ENCODE measurements at regions not wholly inside any gene's neighbourhood (a gene's known extent, or its start where the extent isn't known, plus 50 kb on each side); places are given as distances from the start of the nearest gene placed in this dataset.
"Not testable (repeated sequence)": the region's sequence is repeated elsewhere in the genome, so short reads cannot be mapped to it uniquely, and the experiment has no call there.

DNA sequence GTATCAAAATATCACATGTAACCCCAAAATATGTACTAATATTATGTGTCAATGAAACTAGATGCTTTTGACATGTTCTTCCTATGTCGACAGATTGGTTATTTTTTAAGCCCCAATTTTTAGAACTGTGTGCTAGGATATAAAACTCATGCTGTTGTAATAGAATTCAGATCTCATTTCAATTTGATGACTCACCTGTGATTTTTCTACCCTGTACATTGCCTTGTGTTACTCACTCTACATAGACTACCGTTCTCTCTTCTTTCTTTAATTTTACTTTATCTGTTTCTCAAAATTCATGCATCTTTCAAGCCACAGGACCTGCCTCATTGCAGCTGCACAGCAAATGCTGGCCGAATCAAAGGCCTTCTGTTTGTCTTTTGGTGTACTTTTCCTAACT lies 284.5 kb downstream of the MAT2B start:
- DNase-seq (ENCODE audit: low spot score) = no peak

- no peak for DNase-seq (ENCODE audit: low spot score)
Observed at GRCh38 chr5:163790497-163790896, 285.1 kb downstream of the MAT2B start.

DNA sequence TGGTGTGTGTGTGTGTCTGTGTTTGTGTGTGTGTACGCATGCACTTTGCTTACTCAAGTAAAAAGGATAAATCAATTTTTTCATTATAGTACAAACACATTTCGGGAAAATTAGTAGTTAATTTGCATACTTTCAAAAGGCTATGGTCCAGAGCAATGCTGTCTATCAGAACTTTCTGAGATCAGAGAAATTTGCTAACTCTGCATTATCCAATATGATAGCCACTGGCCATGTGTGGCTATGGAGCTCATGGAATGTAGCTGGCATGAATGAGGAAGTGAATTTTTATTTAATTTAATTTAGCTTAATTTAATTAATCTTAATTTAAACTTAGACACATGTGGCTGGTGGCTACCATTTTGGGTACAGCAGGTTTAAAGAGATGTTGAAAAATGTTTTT lies 289.6 kb downstream of the MAT2B start:
- DNase-seq (ENCODE audit: low spot score) = no peak

GRCh38 chr5:163807781-163808180 lies 302.4 kb downstream of the MAT2B start:
- DNase-seq (ENCODE audit: low spot score) = no peak

- no peak for DNase-seq (ENCODE audit: low spot score)
Observed at GRCh38 chr5:163809473-163809872, 304.1 kb downstream of the MAT2B start.

GRCh38 chr5:163813900-163814299 lies 308.5 kb downstream of the MAT2B start:
- no peak for DNase-seq (ENCODE audit: low spot score)

DNA sequence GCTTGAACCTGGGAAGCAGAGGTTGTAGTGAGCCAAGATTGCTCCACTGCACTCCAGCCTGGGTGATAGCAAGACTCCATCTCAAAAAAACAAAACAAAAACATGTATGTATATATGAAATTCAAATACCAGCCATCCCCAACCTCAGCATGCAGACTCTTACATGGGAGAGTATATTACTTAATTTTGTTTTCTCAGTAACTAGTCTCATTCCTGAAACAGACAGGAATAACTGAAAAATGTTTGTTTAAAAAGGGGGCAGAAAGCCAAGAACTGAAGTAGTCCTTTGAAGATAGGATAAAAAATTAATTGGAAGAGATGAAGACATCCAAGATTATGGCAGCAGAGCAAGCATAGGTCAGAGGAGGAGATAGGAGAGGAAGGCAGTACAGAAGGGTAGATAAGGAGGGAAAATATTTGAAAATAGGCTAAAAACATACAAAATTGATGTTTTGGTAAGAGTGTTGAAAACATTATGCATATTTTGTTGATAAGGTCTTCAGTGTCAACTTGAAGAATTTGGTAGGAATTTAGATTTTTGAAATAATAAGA lies 309.9 kb downstream of the MAT2B start:
- no peak for DNase-seq (ENCODE audit: low spot score)

- DNase-seq (ENCODE audit: low spot score) = no peak
Observed at GRCh38 chr5:163821142-163821541, 315.7 kb downstream of the MAT2B start.

DNA sequence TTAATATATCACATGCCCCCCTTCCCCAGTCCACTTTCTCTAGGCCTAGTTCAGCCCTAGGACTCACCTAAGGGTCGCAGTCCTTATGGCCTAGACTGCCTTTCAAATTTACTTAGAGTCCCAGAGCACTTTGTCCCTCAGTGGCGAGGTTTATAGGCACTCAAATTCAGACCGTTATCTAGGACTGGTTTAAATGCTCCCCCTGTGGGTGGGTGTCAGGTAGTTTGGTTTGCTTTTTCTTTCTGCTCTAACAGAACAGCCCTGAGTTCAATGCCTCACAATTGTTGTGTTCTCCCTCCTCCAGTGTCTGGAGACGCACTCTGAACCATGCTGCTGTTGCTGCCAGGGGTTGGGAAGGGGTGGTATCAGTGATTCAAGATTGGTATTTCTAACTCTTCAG lies 317.1 kb downstream of the MAT2B start:
- no peak for DNase-seq (ENCODE audit: low spot score)

GRCh38 chr5:163825661-163826060 lies 320.2 kb downstream of the MAT2B start:
- no peak for DNase-seq (ENCODE audit: low spot score)

GRCh38 chr5:163826201-163826600 lies 320.8 kb downstream of the MAT2B start:
- no peak for DNase-seq (ENCODE audit: low spot score)

- DNase-seq (ENCODE audit: low spot score) = no peak
Observed at GRCh38 chr5:163832155-163832554, 326.7 kb downstream of the MAT2B start.

- no peak for DNase-seq (ENCODE audit: low spot score)
Observed at GRCh38 chr5:163838738-163839137, 333.3 kb downstream of the MAT2B start.

- DNase-seq (ENCODE audit: low spot score) = no peak
Observed at GRCh38 chr5:163846512-163846911, 341.1 kb downstream of the MAT2B start.

- DNase-seq (ENCODE audit: low spot score) = no peak
Observed at GRCh38 chr5:163855754-163856153, 350.3 kb downstream of the MAT2B start.

GRCh38 chr5:163861670-163862069 lies 356.3 kb downstream of the MAT2B start:
- no peak for DNase-seq (ENCODE audit: low spot score)

DNA sequence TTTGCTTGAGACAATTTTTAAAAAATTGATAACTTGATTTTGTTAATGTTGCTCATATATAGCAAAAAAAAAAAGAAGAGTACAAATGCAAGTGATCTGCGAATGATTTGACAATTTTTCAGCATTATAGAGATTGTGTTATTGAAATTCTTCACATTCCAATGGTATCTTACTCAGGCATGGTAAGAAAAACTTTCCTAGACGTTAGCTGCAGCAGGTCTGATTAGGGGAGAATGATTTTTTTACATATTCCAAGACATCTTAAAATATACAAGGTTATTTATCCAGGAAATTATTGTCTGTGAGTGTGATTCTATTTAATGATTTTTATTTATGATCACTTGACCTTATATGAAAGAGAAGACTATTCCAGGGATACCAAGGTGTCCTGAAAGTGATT lies 361.9 kb downstream of the MAT2B start:
- DNase-seq (ENCODE audit: low spot score) = no peak

- DNase-seq (ENCODE audit: low spot score) = no peak
Observed at GRCh38 chr5:163867738-163868137, 362.3 kb downstream of the MAT2B start.

DNA sequence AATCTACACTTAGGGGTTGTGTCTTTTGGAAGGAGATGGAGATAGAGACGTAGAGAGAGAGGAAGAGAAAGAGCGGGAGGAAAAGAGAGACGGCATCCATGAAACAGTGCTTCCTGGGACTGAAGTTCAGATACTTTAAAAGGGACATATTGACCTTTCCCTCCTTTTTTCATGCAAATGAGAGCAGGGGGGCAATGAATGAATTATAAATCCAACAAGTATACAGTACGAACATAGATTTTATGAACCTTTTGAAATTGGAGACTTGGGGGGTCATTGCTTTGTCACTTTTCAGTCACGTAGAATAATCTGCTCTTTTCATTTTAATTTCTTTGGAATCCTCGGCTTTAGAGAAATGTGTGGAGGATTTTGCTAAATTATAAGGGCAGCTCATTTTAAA lies 364.2 kb downstream of the MAT2B start:
- DNase-seq (ENCODE audit: low spot score) = no peak

DNA sequence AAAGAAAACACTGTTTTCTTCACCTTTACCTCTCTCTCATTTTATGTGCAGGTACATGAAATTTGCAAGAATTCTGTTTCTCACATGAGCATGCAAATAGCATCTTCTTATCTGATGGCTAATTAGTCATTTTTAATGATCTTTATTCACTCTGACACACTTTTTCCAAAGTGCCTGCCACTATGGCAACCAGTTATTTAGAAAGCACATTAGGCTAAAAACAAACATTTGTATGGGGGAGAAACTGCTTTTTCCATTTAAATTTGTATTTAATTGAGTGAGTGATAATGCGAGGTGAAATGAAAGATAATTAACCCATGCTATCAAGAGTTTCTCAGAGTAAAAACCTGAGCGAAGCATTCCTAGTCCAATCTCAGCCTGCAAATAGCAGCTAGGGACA lies 365.0 kb downstream of the MAT2B start:
- no peak for DNase-seq (ENCODE audit: low spot score)

DNA sequence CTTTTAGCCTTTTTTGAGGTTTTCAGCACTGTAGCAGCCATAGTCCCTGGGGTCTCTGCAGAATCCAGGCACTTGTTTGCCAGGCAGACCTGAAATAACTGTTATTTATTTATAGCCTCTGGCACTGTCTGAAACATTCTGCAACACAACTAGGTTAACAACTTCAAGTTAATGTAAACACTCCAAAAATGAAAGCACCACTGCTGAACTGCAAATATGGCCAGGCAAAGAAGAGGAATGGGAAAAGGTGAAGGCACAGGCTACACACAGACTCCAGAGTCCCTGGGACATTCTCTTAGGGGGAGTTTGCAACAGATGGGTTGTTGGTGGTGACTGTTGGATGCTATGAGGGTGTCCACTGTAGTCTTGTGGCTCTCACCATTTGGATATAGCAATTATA lies 369.0 kb downstream of the MAT2B start:
- DNase-seq (ENCODE audit: low spot score) = no peak

DNA sequence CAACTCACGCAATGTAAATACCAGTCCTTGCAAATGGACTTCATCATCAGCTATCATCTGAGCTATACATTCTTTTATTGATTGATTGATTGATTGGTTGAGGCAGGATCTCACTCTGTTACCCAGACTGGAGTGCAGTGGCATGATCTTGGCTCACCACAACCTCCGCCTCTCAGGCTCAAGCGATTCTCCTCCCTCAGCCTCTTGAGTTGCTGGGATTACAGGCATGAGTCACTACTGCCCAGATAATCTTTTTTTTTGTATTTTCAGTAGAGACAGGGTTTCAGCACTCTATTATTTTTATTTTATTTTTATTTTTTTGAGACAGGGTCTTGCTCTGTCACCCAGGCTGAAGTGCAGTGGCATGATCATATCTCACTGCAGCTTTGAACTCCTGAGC lies 369.5 kb downstream of the MAT2B start:
- not testable (repeated sequence) for DNase-seq (ENCODE audit: low spot score)

- DNase-seq (ENCODE audit: low spot score) = no peak
Observed at GRCh38 chr5:163877865-163878264, 372.4 kb downstream of the MAT2B start.

- no peak for DNase-seq (ENCODE audit: low spot score)
Observed at GRCh38 chr5:163878490-163878889, 373.1 kb downstream of the MAT2B start.

GRCh38 chr5:163880302-163880701 lies 374.9 kb downstream of the MAT2B start:
- no peak for DNase-seq (ENCODE audit: low spot score)
